Activated naive CD4-positive, alpha-beta T cell treated with anti-CD3 and anti-CD28 coated beads for 36 hours (primary cell): ENCODE measurements at regions not wholly inside any gene's neighbourhood (a gene's known extent, or its start where the extent isn't known, plus 50 kb on each side); places are given as distances from the start of the nearest gene placed in this dataset.

Source experiments
- CTCF ChIA-PET: fragments of 350-600 bp; sonication (Branson Sonifier 250); formaldehyde crosslinking; loops from one replicate; lab custom pipeline; 2021; ENCODE audit warnings: antibody characterized with exemption; lab: Charles Lee
- DNase-seq: peaks from one replicate; pipeline ENCODE4 v3.0.0-alpha.2; 2020
- H3K27ac Mint-ChIP-seq: one replicate; pipeline ENCODE4 v1.8.0; 2021; ENCODE audit warnings: mild to moderate bottlenecking, mixed read lengths
- H3K27me3 Mint-ChIP-seq: one replicate; pipeline ENCODE4 v1.8.0; 2021; ENCODE audit warnings: low read depth, mixed read lengths
- H3K36me3 Mint-ChIP-seq: one replicate; pipeline ENCODE4 v1.8.0; 2021; ENCODE audit warnings: low read depth, mixed read lengths
- H3K4me1 Mint-ChIP-seq: one replicate; pipeline ENCODE4 v1.8.0; 2021; ENCODE audit warnings: low read depth, mixed read lengths
- H3K4me3 Mint-ChIP-seq: one replicate; pipeline ENCODE4 v1.8.0; 2021; ENCODE audit warnings: mild to moderate bottlenecking, moderate library complexity, mixed read lengths
- H3K9me3 Mint-ChIP-seq: one replicate; pipeline ENCODE4 v1.8.0; 2021; ENCODE audit warnings: mixed read lengths
- intact Hi-C: fragments of 100-400 bp; cut with micrococcal nuclease; formaldehyde crosslinking; loops from one replicate; pipeline ENCODE4 v1.15.1; 2023

DNA sequence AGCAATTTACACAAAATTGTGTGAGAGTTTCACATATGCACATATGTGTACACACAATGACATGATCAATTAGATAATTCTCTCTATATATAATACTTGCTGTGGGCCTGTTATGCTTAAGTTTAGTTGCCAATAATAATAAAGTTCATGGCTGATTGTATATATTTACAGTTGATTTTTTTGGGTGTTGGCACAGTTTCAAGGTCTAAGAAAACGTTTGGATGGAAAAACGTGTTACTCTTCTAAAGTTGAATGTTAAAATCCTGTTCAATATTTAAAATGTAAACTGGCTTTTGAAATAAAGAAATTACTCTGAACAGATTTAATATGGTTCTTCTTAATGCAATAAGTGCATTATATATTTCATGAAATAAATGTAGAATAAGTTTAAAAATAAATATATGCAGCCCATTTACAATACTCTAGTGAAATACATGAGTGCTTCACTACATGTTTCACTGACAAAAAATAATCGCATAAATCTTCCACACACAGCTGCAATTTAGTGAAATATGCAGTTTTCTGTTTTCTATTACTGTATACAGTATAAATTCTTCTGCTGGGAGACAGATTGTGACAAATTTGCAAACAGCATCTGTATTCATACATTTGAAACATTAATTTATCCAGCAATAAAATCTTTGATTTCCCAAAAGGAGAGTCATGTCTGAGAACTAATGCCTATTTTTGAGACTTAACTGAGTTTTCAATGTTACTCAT is 586.9 kb upstream of the KLHL1 start:
- Mint-ChIP-seq H3K36me3 (no peaks in the 10 kb centered on the region), H3K4me3 (no peak overlapping the region), H3K4me1 (no peaks in the 10 kb centered on the region), H3K9me3 (peaks cover 3% of the 10 kb centered on the region), H3K27ac (no peak overlapping the region), H3K27me3 (no peaks in the 10 kb centered on the region)
- intact Hi-C loops, result no loop called here
- CTCF ChIA-PET, result no interaction called here
- no peak for DNase-seq

DNA sequence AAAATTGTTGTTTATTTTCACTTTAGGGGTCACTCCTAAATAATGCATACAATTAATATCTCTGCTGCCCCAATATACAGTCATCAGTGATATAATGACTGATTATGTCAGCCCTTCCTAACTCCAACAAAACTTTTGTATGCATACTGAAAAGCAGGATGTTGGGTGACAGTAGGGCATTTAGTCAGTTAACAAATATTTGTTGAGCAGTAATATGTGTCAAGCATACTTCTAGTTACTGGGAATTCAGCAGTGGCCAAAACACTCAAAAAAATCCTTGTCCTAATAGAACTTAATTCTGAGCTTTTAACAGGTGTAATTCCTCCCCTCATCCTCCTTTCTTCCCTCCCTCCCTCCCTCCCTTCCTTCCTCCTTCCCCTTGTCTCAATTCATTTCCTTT is 560.7 kb upstream of the KLHL1 start:
- DNase-seq, result no peak
- intact Hi-C loops, result no loop called here
- Mint-ChIP-seq H3K4me1 (no peaks in the 10 kb centered on the region), H3K27ac (no peak overlapping the region), H3K36me3 (no peaks in the 10 kb centered on the region), H3K4me3 (no peak overlapping the region), H3K27me3 (no peaks in the 10 kb centered on the region), H3K9me3 (no peaks in the 10 kb centered on the region)
- CTCF ChIA-PET, result no interaction called here

DNA sequence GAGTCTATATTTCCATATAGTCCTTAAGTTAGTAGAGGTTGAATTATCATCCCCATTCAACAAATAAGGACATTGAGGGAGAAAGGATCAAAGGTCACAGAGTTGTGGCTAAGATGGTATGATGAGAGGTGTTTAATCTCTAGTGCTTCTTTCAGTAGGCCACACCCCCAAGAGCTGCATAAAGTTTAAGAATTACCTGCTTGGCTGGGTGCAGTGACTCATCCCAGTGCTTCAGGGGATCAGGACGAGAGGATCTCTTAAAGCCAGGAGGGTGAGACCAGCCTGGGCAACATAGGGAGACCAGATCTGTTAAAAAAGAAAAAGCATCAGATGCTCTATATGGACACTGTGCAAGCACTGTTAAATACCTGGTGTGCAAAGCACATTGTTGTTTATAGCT is 560.0 kb upstream of the KLHL1 start:
- CTCF ChIA-PET, result no interaction called here
- intact Hi-C loops, result no loop called here
- H3K27ac Mint-ChIP-seq, result no peak overlapping the region
- H3K9me3 Mint-ChIP-seq, result no peaks in the 10 kb centered on the region
- no peak overlapping the region for H3K4me3 Mint-ChIP-seq
- no peaks in the 10 kb centered on the region for H3K36me3 Mint-ChIP-seq
- DNase-seq, result no peak
- no peaks in the 10 kb centered on the region for H3K4me1 Mint-ChIP-seq
- H3K27me3 Mint-ChIP-seq, result no peaks in the 10 kb centered on the region

DNA sequence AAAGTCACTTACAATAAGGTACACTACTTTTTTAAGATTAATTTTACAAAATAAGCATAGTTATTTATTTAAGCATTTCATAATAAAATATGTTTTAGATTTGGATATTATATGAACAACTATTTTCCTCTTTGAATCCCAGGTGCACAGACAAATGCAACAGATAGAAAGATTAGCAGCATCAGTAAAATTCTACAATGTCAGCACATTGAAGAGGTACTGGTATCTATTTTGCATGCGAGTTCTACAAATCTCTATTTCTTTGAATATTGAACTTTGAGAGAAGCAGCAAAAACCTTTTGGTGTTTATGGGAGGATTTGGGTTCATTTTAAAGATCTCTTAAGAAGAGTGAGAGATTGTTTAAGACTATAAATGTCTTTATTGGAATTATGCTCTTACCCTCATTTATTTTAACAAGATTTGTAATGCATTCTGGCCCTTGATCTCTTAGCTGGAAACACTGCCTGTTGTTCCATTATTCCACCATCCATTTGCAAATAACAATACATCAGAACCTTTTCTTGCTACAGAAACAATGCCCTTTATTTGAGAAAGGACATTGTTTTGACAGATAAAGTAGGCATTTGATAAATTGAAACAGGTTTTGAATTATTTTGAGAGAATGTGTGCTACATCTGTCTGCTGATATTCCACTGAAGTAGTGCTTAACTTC is 558.8 kb upstream of the KLHL1 start:
- intact Hi-C loops, result no loop called here
- CTCF ChIA-PET, result no interaction called here
- no peak overlapping the region for H3K27ac Mint-ChIP-seq
- no peaks in the 10 kb centered on the region for H3K4me1 Mint-ChIP-seq
- no peaks in the 10 kb centered on the region for H3K36me3 Mint-ChIP-seq
- no peaks in the 10 kb centered on the region for H3K9me3 Mint-ChIP-seq
- H3K27me3 Mint-ChIP-seq, result no peaks in the 10 kb centered on the region
- no peak overlapping the region for H3K4me3 Mint-ChIP-seq
- DNase-seq, result no peak

DNA sequence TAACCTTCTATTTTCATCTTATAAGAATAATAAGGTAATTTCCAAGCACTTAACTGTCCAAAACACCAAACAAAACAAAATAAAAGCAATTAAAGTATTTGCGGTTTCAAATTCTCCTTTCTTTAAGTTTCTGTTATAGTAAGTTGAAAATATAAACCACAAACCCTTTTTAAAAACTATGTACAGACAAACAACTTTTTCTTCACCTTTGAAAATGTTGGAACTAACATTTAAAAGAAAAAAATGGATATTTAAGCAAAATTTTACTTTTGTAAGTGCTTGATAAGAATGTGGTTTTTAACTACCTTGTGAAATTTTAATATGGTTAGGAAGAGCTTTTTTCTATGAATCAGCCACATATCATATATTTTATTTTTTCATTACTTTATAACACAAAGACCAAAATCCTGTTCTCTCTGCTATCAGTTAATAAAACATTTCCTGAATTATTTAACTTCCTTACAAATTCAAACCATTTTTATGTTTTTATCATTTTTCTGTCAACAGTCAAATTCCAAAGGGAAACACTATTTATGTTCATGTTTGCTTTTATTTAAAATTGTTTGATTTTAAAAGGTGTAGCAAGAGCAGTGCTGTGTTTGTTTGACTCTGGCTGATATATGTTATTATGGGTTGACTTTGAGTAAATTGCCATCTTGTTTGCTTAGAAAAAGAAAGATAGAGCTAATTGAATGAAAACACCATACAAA is 554.1 kb upstream of the KLHL1 start:
- H3K27ac Mint-ChIP-seq, result no peak overlapping the region
- H3K4me3 Mint-ChIP-seq, result no peak overlapping the region
- no peaks in the 10 kb centered on the region for H3K36me3 Mint-ChIP-seq
- no peaks in the 10 kb centered on the region for H3K4me1 Mint-ChIP-seq
- intact Hi-C loops, result no loop called here
- CTCF ChIA-PET, result no interaction called here
- DNase-seq, result no peak
- H3K27me3 Mint-ChIP-seq, result no peaks in the 10 kb centered on the region
- H3K9me3 Mint-ChIP-seq, result no peaks in the 10 kb centered on the region

DNA sequence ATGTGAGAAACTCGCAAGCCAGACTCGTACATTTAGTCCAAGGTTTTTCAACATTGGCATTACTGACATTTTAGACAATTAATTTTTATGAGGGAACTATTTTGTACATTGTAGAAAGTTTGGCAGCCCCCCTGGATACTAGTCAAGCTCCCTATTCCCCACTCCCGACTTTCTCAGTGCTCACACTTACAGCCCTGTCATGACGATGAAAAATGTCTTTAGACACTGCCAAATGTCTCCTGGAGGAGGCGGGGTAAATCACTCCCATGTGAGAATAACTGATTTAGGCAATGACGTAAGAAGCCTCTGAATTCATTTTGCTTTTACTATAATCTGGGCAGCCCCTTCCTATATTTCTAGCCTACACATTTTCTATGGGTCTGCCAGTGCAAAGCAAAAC is 535.8 kb upstream of the KLHL1 start:
- H3K4me1 Mint-ChIP-seq, result no peaks in the 10 kb centered on the region
- CTCF ChIA-PET, result no interaction called here
- H3K27ac Mint-ChIP-seq, result no peak overlapping the region
- no peaks in the 10 kb centered on the region for H3K27me3 Mint-ChIP-seq
- peaks cover 6% of the 10 kb centered on the region for H3K9me3 Mint-ChIP-seq
- no peak overlapping the region for H3K4me3 Mint-ChIP-seq
- no peaks in the 10 kb centered on the region for H3K36me3 Mint-ChIP-seq
- intact Hi-C loops, result no loop called here
- no peak for DNase-seq

DNA sequence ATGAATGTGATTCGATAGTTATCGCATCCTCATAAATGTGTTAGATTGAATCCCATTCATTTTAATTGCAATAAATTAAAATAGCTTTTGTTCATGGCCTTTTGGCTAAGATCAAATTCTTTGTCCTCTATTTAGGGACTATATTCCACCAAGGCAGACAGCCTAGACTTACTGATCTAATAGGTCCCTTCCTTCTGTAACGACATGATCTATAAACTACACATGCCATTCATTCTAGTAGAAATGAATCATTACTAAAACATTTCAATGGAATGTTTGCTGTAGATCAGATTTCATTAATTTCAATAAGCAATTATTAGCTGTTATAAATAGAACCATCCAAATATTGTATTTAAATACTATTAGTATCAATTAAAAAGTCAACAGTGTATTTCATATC is 526.6 kb upstream of the KLHL1 start:
- intact Hi-C loops, result no loop called here
- H3K4me3 Mint-ChIP-seq, result no peak overlapping the region
- H3K36me3 Mint-ChIP-seq, result no peaks in the 10 kb centered on the region
- no peak for DNase-seq
- CTCF ChIA-PET, result no interaction called here
- H3K27ac Mint-ChIP-seq, result no peak overlapping the region
- peaks cover 1% of the 10 kb centered on the region for H3K9me3 Mint-ChIP-seq
- H3K4me1 Mint-ChIP-seq, result no peaks in the 10 kb centered on the region
- H3K27me3 Mint-ChIP-seq, result no peaks in the 10 kb centered on the region

DNA sequence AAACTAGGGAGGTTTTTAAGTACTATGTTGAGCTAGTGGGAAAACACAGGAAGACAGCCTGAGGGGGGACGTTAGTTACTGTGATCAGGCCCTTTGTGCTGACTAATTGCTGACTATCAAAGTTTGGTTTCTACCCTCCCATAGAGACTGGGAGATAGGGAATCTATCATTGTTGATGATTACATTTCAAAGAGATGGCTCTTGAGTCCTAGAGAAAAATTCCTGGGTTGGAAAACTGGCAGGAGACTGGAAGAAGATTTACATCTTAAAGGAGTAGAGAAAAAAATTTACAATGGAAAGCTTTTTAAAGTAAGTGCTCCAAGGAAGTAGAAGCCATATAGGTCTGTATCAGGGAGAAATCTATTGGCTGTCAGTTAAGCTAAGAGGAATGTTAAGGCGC is 522.0 kb upstream of the KLHL1 start:
- CTCF ChIA-PET, result no interaction called here
- no peaks in the 10 kb centered on the region for H3K4me1 Mint-ChIP-seq
- intact Hi-C loops, result no loop called here

DNA sequence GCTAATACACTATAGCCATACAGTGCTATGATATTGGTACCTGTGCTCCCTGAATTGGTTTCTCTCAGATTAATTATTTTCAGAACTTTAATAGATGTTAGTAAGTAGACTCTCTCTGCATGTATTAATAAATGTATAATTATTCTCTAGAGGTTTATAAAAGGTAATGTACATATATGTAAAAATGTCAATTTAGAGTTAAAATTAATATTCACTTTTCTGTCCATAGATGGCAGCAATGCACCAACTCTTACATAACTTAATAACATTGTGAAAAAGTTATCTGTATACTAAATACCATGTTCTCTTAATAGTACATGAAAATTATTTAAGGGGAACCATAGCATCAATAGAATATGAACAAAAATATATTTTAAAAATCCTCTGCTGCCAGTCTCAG is 515.0 kb upstream of the KLHL1 start:
- no peaks in the 10 kb centered on the region for H3K36me3 Mint-ChIP-seq
- H3K9me3 Mint-ChIP-seq, result no peaks in the 10 kb centered on the region
- H3K27me3 Mint-ChIP-seq, result no peaks in the 10 kb centered on the region
- no peak overlapping the region for H3K27ac Mint-ChIP-seq
- H3K4me3 Mint-ChIP-seq, result no peak overlapping the region
- H3K4me1 Mint-ChIP-seq, result no peaks in the 10 kb centered on the region
- no peak for DNase-seq
- CTCF ChIA-PET, result no interaction called here
- intact Hi-C loops, result loop anchor here (1.0 kb wide), 1 partner anchor 339 kb away; no protein-coding TSS in a partner anchor

More for the DNA sequence above, 522.0 kb upstream of the KLHL1 start:
- no peaks in the 10 kb centered on the region for H3K27me3 Mint-ChIP-seq
- no peak for DNase-seq
- H3K4me3 Mint-ChIP-seq, result no peak overlapping the region
- no peaks in the 10 kb centered on the region for H3K36me3 Mint-ChIP-seq
- H3K9me3 Mint-ChIP-seq, result no peaks in the 10 kb centered on the region
- H3K27ac Mint-ChIP-seq, result no peak overlapping the region

DNA sequence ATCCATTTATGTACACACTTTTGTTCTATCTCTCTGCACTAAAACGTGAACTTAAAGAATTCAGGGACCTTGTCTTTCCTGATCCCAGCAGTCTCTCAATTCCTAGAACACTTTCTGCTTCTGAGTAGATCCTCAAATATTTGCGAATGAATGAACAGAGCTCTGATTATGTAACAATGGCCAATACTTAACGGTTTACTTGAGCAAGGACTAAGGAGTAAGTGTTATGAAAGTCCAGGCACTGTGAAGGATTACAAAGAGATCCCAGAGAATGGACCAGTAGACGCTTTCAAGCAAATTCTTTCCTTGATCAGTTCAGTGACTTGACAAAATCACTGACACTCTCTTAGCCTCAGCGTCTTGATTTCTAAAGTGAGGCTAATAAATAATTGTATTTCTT is 514.5 kb upstream of the KLHL1 start:
- CTCF ChIA-PET, result no interaction called here
- intact Hi-C loops, result loop anchor here (1.0 kb wide), 1 partner anchor 340 kb away; no protein-coding TSS in a partner anchor
- DNase-seq, result no peak
- no peak overlapping the region for H3K27ac Mint-ChIP-seq
- H3K4me3 Mint-ChIP-seq, result no peak overlapping the region
- H3K27me3 Mint-ChIP-seq, result no peaks in the 10 kb centered on the region
- H3K4me1 Mint-ChIP-seq, result no peaks in the 10 kb centered on the region
- no peaks in the 10 kb centered on the region for H3K36me3 Mint-ChIP-seq
- H3K9me3 Mint-ChIP-seq, result no peaks in the 10 kb centered on the region

DNA sequence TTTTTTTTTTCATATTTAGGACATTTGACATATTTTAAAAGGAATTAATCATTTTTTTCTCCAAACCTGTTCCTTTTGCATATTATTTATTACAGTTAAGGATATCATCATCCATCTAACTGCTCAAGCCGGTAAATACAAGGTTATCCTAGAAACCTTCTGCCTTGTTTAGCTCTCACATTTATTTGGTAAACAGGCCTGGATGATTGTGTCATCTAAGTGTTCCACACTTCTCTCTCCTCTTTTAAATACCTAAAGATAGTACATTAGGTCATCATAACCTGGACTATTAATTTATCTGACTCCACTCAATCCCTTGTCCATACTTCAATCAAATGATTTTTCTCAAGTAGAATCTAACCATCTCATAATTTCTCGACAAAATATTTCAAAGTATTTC is 511.7 kb upstream of the KLHL1 start:
- Mint-ChIP-seq H3K36me3 (no peaks in the 10 kb centered on the region), H3K4me1 (no peaks in the 10 kb centered on the region), H3K27me3 (no peaks in the 10 kb centered on the region), H3K9me3 (no peaks in the 10 kb centered on the region), H3K27ac (no peak overlapping the region), H3K4me3 (no peak overlapping the region)
- CTCF ChIA-PET, result no interaction called here
- intact Hi-C loops, result no loop called here
- no peak for DNase-seq

DNA sequence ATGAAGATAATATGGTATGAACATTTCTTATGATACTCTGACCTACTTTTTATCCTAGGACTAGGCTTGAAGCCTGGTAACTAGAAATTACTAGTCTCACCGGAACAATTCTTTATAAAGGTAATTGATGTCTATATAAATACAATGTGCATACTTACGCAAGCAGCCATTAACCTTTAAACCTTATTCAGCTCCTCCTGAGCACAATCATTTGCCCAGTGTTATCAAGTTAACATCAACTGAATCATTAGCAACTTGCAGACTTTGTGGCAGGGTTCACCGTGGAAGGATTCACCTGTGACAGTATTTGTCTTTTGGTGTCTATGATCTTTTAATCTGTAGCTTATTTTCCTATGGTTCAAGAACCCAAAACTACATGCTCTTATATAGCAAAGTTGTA is 508.6 kb upstream of the KLHL1 start:
- DNase-seq, result no peak
- Mint-ChIP-seq H3K27me3 (no peaks in the 10 kb centered on the region), H3K4me3 (no peak overlapping the region), H3K27ac (no peak overlapping the region), H3K4me1 (no peaks in the 10 kb centered on the region), H3K36me3 (no peaks in the 10 kb centered on the region), H3K9me3 (no peaks in the 10 kb centered on the region)
- CTCF ChIA-PET, result no interaction called here
- intact Hi-C loops, result no loop called here

DNA sequence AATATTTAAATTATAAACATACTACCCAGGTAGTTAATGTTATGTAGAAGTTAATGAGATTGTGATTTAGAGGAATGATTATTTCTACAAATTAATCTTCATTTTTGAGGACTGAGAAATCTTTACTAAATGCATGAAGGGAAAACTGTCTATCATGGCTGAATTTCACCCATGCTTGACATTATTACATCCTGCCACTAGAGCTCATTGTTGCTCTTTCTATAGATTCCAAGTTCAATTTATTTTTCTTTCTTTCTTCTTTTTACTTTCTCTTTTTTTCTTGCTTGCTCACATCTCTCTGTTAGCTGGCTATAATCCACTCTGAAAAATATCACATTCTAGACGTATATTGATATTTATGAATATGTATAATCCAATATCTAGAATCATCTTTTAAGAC is 505.0 kb upstream of the KLHL1 start:
- intact Hi-C loops, result no loop called here
- H3K36me3 Mint-ChIP-seq, result no peaks in the 10 kb centered on the region
- H3K9me3 Mint-ChIP-seq, result no peaks in the 10 kb centered on the region

More for the DNA sequence above, 505.0 kb upstream of the KLHL1 start:
- no peaks in the 10 kb centered on the region for H3K27me3 Mint-ChIP-seq
- H3K4me1 Mint-ChIP-seq, result no peaks in the 10 kb centered on the region
- DNase-seq, result no peak
- CTCF ChIA-PET, result no interaction called here
- no peak overlapping the region for H3K27ac Mint-ChIP-seq
- no peak overlapping the region for H3K4me3 Mint-ChIP-seq
